HG03025 (cell line): ENCODE measurements at regions not wholly inside any gene's neighbourhood (a gene's known extent, or its start where the extent isn't known, plus 50 kb on each side); places are given as distances from the start of the nearest gene placed in this dataset.
"Not testable (repeated sequence)": the region's sequence is repeated elsewhere in the genome, so short reads cannot be mapped to it uniquely, and the experiment has no call there.

Experiments
- ATAC-seq: cut with Tn5 transposase; IDR thresholded peaks from one replicate; pipeline ENCODE4 v1.9.1; 2021; ENCODE audit warnings: mild to moderate bottlenecking, moderate library complexity; ENCODE audit not compliant: unreplicated experiment, low FRiP score

DNA sequence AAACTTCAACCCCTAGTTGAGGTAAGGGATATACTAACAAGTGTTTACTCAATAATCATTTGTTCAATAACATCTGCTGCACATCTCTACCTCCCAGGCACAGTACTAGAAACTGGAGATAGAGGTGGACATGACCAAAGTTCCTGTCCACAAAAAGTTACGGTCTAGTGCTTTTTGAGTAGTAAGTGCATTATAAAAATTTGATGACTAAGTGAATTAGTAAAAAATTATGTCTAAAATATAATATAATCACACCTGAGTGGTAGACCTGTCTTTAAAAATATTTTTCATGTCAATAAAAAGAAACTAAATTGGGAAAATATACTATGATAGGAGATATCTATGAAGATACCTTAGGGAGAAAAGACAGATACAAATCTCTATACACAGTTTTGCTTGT is 121.5 kb upstream of the FHIT start:
- ATAC-seq = no peak

DNA sequence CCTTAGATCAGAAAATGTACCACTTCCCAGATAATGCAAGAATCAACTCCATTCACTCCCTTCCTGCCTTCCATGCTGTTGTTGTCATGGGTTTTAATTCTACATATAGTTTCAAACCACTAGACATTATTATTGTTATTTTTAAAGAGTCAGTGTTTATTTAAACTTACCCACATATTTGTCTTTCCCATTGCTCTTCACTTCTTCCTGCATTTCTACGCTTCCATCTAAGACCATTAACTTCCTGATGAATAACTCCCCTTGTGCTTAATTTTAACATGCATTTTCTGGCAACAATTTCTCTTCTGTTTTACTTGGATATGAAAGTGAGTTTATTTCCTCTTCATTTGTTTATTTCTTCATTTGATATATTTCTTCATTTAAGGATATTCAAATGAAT is 127.1 kb upstream of the FHIT start:
- no peak for ATAC-seq

DNA sequence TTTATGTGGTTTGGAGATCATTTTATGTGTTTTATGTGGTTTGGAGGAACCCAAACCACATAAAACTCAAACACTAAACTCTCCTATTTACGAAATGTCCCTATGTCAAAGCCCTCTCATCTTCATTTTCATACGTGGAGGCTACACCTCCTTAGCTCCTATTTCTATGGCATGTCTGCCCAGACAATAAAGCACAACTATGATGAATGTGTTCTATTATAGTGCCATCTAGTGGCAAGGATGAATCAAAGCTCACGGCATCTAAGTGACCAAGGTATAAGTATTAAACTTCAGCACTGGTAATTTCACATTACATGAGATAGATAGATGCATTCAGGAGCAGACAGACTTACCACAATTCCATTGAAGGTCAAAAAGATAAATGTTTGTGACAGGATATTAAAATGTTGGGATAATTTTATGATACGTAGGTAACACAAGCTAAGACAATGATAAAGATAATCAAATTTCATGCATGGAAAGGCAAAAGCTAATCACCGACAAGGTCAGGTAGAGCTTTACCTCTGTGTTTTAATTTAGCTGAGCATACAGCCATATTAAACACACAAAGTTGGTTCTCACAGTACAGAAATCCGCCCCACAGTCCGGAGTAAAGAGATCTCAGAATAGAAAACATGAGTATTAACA is 130.6 kb upstream of the FHIT start:
- ATAC-seq = peak; percentile 61

DNA sequence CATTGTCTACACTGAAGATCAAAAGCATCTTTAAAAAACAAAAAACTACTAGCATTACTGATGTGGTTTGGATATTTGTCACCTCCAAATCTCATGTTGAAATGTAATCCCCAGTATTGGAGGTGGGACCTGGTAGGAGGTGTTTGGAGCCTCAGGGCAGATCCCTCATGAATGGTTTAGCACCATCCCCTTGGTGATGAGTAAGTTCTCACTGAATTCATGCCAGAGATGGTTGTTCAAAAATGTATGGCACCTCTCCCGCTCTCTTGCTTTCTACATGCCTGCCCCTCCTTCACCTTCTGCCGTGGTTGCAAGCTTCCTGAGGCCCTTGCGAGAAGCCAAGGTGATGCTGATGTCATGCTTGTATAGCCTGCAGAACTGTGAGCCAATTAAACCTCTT is 136.6 kb upstream of the FHIT start:
- ATAC-seq = no peak

DNA sequence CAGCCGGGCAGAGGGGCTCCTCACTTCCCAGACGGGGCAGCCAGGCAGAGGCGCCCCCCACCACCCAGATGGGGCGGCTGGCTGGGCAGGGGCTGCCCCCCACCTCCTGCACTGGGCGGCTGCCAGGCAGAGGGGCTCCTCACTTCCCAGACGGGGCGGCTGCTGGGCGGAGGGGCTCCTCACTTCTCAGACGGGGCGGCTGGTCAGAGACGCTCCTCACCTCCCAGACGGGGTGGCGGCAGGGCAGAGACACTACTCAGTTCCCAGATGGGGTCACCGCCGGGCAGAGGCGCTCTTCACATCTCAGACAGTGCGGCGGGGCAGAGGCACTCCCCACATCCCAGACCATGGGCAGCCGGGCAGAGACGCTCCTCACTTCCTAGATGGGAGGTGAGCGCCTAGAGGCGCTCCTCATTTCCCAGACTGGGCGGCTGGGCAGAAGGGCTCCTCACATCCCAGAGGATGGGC is 142.3 kb upstream of the FHIT start:
- ATAC-seq = not testable (repeated sequence)

DNA sequence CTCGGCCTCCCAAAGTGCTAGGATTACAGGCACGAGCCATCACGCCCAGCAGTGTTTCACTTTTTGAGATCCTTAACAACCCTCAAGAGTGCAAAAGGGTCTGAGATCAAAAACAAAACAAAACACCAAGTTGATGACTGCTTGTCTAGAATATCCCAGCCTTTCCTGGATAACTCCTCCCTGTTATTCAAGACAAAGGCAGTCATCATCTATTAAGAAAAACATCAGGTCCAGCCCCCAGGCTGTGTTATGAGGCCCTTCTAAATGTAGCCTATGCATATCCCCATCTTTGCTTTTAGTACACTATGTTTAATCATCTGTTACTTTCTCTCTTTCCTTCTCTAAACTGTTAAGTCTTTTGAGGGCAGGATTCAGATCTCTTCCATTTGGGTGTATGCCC is 150.1 kb upstream of the FHIT start:
- ATAC-seq = no peak

DNA sequence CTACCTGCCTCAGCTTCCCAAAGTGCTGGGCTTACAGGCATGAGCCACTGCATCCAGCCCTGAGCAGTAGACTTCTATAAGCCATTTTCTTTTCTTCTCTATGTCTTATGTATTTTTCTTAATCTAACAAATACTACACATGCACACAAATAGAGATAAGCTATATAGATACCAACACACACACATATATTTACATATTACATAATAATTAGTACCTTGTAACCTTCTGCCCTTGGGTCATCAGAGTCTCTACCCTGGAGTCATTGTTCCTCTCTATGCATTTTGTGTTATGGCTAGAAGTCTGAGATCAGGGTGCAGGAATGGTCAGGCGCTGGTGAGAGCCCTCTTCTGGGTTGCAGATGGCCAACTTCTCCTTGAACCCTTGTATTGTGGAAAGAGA is 154.0 kb upstream of the PTPRG start:
- no peak for ATAC-seq

DNA sequence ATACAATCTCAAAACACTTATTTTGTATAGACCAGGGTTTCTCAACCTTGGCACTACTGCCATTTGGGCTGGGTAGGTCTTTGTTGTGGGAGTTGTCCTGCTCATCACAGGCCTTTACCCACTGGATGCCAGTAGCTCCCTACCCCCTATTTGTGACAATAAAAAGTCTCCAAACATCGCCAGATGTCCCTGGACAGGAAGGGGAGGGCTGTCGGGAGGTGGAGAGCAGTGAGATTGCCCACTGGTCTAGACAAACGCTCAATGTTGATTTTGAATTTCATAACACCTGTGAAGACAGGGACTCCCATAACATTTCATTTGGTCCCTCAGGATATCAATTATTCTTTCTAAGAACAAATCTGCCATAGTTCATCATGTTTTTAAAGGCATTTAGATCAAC is 151.7 kb upstream of the PTPRG start:
- no peak for ATAC-seq

DNA sequence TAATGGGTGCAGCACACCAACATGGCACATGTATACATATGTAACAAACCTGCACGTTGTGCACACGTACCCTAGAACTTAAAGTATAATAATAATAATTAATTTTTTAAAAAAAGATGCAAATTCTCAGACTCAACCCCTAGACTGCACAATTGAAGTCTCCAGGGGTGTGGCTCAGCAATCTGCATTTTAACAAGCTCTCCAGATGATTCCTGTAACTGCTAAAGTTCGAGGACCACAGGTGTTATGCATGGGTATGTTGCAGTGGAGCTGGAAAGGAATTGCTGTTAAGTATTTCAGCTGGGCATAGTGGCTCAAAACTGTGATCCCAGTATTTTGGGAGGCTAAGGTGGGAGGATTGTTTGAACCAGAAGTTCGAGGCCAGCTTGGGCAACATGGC is 151.0 kb upstream of the PTPRG start:
- not testable (repeated sequence) for ATAC-seq

DNA sequence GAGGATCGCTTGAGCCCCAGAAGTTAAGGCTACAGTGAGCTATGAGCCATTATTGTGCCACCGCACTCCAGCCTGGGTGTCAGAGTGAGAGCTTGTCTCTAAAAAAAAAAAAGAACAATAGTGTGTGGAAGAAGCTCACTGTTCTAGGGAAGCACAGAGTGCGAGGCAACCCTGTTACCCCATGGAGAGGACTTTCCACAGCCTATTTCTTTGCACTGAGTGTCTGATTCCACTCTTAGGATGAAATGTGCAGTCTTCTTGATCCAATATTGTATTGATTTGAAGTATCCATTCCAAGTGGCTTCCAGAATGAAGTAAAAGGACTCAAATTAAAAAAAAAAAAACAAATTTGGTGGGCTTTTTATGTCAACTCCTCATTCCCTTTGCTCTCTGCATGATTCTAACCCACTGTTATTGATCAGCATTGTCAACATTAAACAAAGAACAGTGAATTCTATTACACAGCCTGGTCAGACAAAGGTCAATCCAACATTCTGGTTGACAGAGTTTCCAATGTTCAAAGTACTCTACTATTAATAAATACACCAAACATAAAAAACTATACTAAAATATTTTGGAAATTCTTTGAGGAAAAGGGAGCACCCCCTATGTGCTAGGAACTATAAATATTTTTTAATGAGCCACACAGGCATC is 150.2 kb upstream of the PTPRG start:
- ATAC-seq = no peak

DNA sequence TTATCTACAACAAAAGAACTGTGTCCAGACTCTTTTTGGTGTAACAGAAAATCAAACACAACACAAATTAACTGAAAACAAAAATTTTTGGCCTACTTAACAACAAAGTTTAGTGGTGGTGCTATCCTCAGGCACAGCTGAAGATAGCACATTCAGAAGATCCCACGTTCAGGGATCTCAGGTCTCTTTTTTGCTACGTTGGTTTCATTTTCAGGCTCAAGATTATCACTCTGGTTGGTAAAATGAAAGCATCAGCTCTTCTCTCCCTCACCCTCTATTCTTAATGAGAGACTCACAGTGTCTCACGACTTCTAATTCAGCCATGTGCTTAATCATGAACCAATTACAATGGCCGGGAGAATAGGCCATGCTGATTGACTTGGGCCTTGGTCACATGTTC is 146.9 kb upstream of the PTPRG start:
- ATAC-seq = no peak

DNA sequence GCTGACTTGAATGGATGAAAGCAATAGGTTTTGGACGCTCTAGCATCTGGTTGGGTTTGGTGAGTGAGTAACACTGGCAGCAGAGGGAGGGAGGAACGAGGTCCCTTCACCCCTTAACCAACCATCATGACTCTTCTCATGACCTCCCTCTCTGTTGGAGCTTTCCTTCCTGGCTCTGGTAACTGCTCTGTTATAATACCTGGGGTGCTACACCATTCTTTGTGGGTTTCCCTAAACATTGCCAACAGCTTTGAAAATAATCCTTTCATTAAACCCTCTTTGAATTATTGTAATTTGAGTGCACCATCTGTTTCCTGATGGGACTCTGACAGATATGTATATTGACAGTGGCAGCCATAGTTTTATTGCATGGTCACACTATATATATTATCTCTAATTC is 146.2 kb upstream of the PTPRG start:
- ATAC-seq = no peak

DNA sequence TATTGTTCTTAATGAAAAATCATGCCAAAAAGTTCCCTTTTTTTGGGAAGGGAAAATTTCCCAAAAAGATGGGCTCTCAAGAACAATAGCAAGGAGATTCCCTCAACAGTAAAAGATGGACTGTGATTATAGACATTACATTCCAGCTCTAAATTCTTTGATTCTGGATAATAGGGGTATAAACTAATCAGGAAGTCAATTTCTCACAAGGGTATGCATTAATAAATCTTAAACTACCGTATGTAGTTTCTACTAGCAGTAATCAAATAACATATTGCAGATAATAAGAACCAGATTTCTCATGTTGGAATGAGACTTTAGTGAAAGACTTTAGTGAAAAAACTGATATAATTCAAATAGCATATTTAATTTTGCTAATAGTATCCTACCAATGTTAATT is 144.8 kb upstream of the PTPRG start:
- no peak for ATAC-seq

DNA sequence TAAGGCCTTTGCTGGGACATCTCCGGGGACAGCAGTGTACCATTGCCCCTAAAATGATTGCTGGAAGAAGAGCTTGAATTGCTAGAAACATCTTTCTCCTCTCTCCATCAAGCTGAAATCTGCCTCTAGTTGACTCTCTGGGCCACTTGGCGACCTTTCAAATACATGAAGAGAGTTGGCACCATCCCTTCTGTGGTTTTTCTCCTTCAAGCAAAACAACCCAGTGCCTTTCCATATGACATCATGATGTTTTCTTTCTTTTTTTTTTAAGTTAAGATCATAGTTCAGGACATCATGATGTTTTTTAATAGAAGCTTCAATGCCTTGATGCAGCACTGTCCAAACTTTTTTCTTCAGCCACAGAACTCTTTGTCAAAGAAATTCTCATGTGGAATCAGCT is 144.0 kb upstream of the PTPRG start:
- no peak for ATAC-seq

DNA sequence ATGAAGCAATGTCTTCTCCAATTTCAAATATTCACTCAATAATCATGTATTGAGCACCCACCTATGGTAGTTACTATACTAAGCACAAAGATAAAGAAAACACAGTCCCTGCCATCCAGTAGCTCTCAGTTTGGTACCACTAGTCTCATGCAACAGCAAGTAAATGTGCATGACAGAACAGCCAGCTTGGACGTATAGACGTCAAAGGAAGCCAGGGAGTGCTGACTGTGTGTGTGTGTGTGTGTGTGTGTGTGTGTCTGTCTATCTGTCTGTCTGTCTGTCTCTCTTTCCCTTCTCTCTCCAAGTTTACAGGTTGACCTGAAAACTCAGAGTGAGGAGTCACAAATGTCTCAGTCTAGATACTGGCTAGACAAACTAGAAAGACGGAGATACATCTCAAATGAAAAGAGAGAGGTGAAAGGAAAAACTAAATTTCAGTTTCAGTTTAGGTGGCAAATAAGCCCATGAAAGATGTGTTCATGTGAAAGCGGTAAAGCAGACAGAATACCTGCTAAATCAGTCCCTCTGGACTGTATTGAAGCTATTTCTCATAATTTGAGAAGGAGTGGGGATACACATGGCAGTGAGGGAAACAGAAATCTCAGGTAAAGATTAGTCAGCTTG is 141.1 kb upstream of the PTPRG start:
- ATAC-seq = no peak

DNA sequence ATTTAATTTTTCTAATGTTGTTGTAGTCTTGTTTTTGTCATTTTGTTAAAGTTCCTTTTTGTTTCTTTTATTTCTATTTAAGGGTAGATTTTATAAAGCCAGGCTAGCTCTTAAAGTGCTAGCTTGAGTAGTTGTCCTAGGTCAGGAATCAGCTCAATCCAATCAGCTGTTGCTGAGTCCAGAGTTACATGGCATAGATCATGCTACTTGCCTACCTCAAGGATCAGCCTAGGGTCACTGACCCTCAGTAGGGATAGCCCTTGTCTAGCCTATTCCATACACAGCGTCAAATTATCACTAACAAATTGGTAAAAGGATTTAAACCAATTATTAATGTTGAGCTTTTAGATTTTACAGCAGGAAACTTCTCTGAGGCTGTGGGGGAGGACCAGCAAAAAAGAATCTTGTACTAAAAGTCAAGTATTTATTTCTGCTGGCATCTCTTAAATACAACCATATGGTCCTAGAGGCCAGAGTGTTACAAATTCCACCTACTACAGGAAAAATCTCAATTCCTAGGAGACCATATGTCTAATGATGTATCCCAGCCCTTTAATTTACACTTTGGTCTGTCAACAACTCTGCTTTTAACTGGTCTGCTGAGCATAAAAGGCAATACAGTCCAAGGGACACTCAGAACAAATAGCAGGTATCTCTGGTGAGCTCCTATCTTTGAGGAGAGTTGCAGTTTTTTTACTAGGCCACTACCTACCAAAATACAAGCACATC is 138.3 kb upstream of the PTPRG start:
- ATAC-seq = no peak

DNA sequence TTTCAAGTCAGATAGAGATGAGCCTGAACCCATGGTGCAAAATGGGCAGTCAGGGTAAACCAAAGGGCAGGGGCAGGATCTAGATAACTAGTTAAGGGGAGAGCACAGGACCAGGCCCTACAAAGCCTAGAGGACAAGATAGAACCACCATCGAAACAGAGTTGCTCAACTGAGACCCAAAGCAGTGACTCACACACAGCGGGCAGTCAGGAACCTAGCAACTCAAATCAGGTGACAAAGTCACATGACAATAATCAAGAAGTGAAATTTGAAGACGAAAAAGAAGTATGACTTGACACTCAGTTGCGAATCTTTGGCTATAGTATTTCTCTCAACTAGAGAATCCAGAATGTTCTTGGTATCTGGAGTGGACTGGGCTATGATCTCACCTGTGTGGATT is 136.0 kb upstream of the PTPRG start:
- ATAC-seq = no peak

DNA sequence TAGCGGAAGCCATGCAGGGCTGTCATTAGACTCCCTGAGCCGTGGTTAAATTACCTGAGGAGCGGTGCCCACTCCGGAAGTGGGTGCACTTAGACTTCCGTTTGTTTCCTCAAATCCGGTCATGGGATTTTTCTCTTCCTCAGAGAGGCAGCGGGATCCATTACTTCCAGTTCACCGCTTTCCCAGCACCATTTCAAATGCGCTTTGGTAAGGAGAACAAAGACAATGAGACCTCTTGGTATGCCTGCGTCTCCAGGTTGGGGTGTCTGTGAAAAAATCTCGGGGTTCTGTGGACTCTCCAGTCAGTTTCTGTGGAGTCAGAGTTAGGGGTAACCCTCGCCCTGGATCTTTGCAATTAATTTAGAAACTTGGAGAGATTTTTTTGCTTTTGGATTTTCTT is 132.3 kb upstream of the PTPRG start:
- no peak for ATAC-seq

DNA sequence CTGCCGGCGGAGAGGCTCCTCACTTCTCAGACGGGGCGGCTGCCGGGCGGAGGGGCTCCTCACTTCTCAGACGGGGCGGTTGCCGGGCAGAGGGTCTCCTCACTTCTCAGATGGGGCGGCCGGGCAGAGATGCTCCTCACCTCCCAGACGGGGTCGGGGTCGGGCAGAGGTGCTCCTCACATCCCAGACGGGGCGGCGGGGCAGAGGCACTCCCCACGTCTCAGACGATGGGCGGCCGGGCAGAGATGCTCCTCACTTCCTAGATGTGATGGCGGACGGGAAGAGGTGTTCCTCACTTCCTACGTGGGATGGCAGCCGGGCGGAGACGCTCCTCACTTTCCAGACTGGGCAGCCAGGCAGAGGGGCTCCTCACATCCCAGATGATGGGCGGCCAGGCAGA is 126.5 kb upstream of the PTPRG start:
- not testable (repeated sequence) for ATAC-seq

DNA sequence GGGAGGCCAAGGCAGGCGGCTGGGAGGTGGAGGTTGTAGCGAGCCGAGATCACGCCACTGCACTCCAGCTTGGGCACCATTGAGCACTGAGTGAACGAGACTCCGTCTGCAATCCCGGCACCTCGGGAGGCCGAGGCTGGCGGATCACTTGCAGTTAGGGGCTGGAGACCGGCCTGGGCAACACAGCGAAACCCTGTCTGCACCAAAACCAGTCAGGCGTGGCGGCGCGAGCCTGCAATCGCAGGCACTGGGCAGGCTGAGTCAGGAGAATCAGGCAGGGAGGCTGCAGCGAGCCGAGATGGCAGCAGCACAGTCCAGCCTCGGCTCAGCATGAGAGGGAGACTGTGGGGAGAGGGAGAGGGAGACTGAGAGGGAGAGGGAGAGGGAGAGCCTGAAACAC is 126.0 kb upstream of the PTPRG start:
- not testable (repeated sequence) for ATAC-seq
